K562 (cell line): ENCODE measurements at regions not wholly inside any gene's neighbourhood (a gene's known extent, or its start where the extent isn't known, plus 50 kb on each side); places are given as distances from the start of the nearest gene placed in this dataset.
A peak's percentile ranks its signal among the peaks of the same experiment; 100 is the strongest.

ENCODE experiments used
- ATAC-seq: fragments of 200-7000 bp; cut with Tn5 transposase; 3 replicates; pipeline ENCODE4 v1.9.1; 2020; ENCODE audit warnings: moderate library complexity
- BruUV-seq: library from RNA; stranded (reverse); fragments of 400-500 nt; replicated peaks from 2 replicates; lab custom pipeline; 2021; lab: Mats Ljungman, UMichigan
- CTCF ChIA-PET: fragments of 300-600 bp; formaldehyde crosslinking; extraction: SDS; loops from one replicate; lab custom pipeline; 2021; ENCODE audit warnings: low intra/inter-chr PET ratio; lab: Yijun Ruan, JAX
- POLR2A ChIA-PET: fragments of 300-600, 350-650 bp; sonication (Branson Sonifier 250); formaldehyde crosslinking; extraction: SDS; loops from one replicate; lab custom pipeline; 2021; ENCODE audit warnings: antibody characterized with exemption, inconsistent platforms; lab: Yijun Ruan, JAX
- DNase-seq, 4 experiments: peaks; one replicate each; pipeline versions ENCODE4 v3.0.0 to v3.0.0-alpha.2; 2011 to 2018; ENCODE audit warnings: low spot score in 3 of 4, mixed read lengths in 3 of 4; ENCODE audit errors: extremely low read depth in 1 of 4
- FAIRE-seq: peaks from 2 replicates; lab custom pipeline; 2011; peaks lifted over from hg19 to GRCh38; lab: Jason Lieb, UNC
- H2AFZ ChIP-seq: 2 replicates; pipeline ENCODE4 v1.6.0; 2011; ENCODE audit warnings: low read depth, low read length, control low read depth, inconsistent platforms
- H3K27ac ChIP-seq: fragments of 200-600 bp; 3 replicates; pipeline ENCODE4 v1.8.0; 2011; ENCODE audit warnings: low read depth, mild to moderate bottlenecking, control low read depth, inconsistent platforms, low read length, moderate library complexity, mixed read lengths; ENCODE audit errors: extremely low read depth
- H3K27me3 ChIP-seq, 2 experiments: fragments of 300-600 bp in 1 of 2; 2 replicates in 1 of 2; 3 replicates in 1 of 2; pipeline versions ENCODE4 v1.6.0 to v1.8.0; 2011; ENCODE audit warnings: inconsistent platforms in 2 of 2, low read length in 2 of 2, mild to moderate bottlenecking in 1 of 2, mixed read lengths in 1 of 2, moderate library complexity in 1 of 2; ENCODE audit not compliant: control insufficient read depth in 2 of 2, insufficient read depth in 2 of 2
- H3K36me3 ChIP-seq: fragments of 300-600 bp; 3 replicates; pipeline ENCODE4 v1.8.0; 2011; ENCODE audit warnings: mild to moderate bottlenecking, low read length, inconsistent platforms; ENCODE audit not compliant: control insufficient read depth, insufficient read depth
- H3K4me1 ChIP-seq, 2 experiments: fragments of 200-600 bp in 1 of 2; replicated peaks in 1 of 2; 2 replicates in 1 of 2; 3 replicates in 1 of 2; pipeline versions ENCODE4 v1.5.1 to v1.8.0; 2011; ENCODE audit warnings: inconsistent platforms in 2 of 2, low read length in 2 of 2, mild to moderate bottlenecking in 1 of 2, mixed read lengths in 1 of 2, moderate library complexity in 1 of 2; ENCODE audit not compliant: control insufficient read depth in 2 of 2, insufficient read depth in 2 of 2
- H3K4me2 ChIP-seq: 2 replicates; pipeline ENCODE4 v1.6.1; 2011; ENCODE audit warnings: low read length, control low read depth, inconsistent platforms, mixed read lengths; ENCODE audit not compliant: insufficient read depth
- H3K4me3 ChIP-seq: fragments of 200-600 bp; sonication (generic), shearing (Covaris generic); 2 replicates; pipeline ENCODE4 v1.5.1; 2016; ENCODE audit warnings: control low read depth, inconsistent platforms
- H3K79me2 ChIP-seq: fragments of 200-600 bp; 3 replicates; pipeline ENCODE4 v1.8.0; 2011; ENCODE audit warnings: low read length, inconsistent platforms; ENCODE audit not compliant: control insufficient read depth, insufficient read depth
- H3K9ac ChIP-seq, 2 experiments: 2 replicates each; pipeline versions ENCODE4 v1.6.0 to v1.6.1; 2011; ENCODE audit warnings: low read depth in 2 of 2, low read length in 2 of 2, control low read depth in 1 of 2, inconsistent platforms in 1 of 2, mild to moderate bottlenecking in 1 of 2, mixed read lengths in 1 of 2; ENCODE audit not compliant: insufficient read depth in 1 of 2
- H3K9me1 ChIP-seq: one replicate; pipeline ENCODE4 v1.6.0; 2011; ENCODE audit warnings: inconsistent platforms, mild to moderate bottlenecking, low read length, moderate library complexity; ENCODE audit not compliant: control insufficient read depth, insufficient read depth
- H3K9me3 ChIP-seq: replicated peaks from 2 replicates; pipeline ENCODE4 v1.5.1; 2011; ENCODE audit warnings: low read depth, low read length, inconsistent platforms; ENCODE audit not compliant: control insufficient read depth, insufficient read depth
- H4K20me1 ChIP-seq: replicated peaks from 2 replicates; pipeline ENCODE4 v1.6.1; 2011; ENCODE audit warnings: low read length, inconsistent platforms, mixed read lengths; ENCODE audit not compliant: control insufficient read depth, insufficient read depth
- BDP1 ChIP-seq: IDR thresholded peaks from 3 replicates; pipeline ENCODE4 v1.6.1; 2011; ENCODE audit not compliant: insufficient read length, insufficient read depth
- COPS2 ChIP-seq: fragments of 450-650 bp; conservative IDR thresholded peaks from 2 replicates; pipeline ENCODE4 v1.6.1; 2016; ENCODE audit warnings: mild to moderate bottlenecking, moderate library complexity
- FOSL1 ChIP-seq: fragments of 200-800 bp; sonication (Bioruptor generic); conservative IDR thresholded peaks from 2 replicates; pipeline ENCODE4 v1.6.1; 2016; ENCODE audit warnings: missing genetic modification characterization, missing compliant biosample characterization
- IRF2 ChIP-seq: sonication (generic); formaldehyde crosslinking; IDR thresholded peaks from 2 replicates; pipeline ENCODE4 v1.8.1; 2022; ENCODE audit warnings: mild to moderate bottlenecking, missing genetic modification reagents
- PHF21A ChIP-seq: fragments of 450-650 bp; IDR thresholded peaks from 2 replicates; pipeline ENCODE4 v1.6.1; 2017; ENCODE audit warnings: low read depth, borderline replicate concordance
- PTRF ChIP-seq: fragments of 450-650 bp; IDR thresholded peaks from 2 replicates; pipeline ENCODE4 v1.6.1; 2016; ENCODE audit warnings: mild to moderate bottlenecking, missing genetic modification characterization, missing compliant biosample characterization
- TRIM28 ChIP-seq: fragments of 450-650 bp; IDR thresholded peaks from 2 replicates; pipeline ENCODE4 v1.6.1; 2017
- ZNF699 ChIP-seq: fragments of 250-450 bp; sonication (Bioruptor Pico); IDR thresholded peaks from 2 replicates; pipeline ENCODE4 v1.8.0; 2021; ENCODE audit warnings: mild to moderate bottlenecking, moderate library complexity; ENCODE audit not compliant: insufficient replicate concordance
- WGBS: fragments of 100-300 bp; shearing (Covaris generic); methylation state at CpG from one replicate; pipeline ENCODE4 v1.1.6; 2016; ENCODE audit warnings: low coverage, mixed read lengths; ENCODE audit not compliant: insufficient coverage; ENCODE audit errors: missing lambda C conversion rate; 5-methylcytosine and 5-hydroxymethylcytosine counted together
- in situ Hi-C: fragments of 300-500 bp; cut with MboI; formaldehyde crosslinking; loops from 4 replicates; pipeline ENCODE4 v1.15.0; 2018; ENCODE audit warnings: inconsistent platforms, mixed read lengths
- intact Hi-C: fragments of 100-400 bp; cut with micrococcal nuclease; formaldehyde crosslinking; loops from 2 replicates; pipeline ENCODE4 v1.14.2; 2022
- TF ChIP-seq, protein P1 (sequence below): conservative IDR thresholded peaks from 2 replicates; pipeline ENCODE4 v1.6.1; 2011; ENCODE audit warnings: low read depth, mild to moderate bottlenecking, low read length; ENCODE audit not compliant: control insufficient read depth
- TF ChIP-seq, protein P2 (sequence below), 3 experiments: fragments of 200-800 bp in 1 of 3; sonication (Bioruptor generic) in 1 of 3; sonication (generic) in 1 of 3; formaldehyde crosslinking in 1 of 3; IDR thresholded peaks; 2 replicates each; pipeline versions ENCODE4 v1.6.1 to v1.8.0; 2016 to 2022; ENCODE audit warnings: mild to moderate bottlenecking in 2 of 3, missing compliant biosample characterization in 2 of 3, missing genetic modification characterization in 2 of 3, missing genetic modification reagents in 1 of 3

DNA sequence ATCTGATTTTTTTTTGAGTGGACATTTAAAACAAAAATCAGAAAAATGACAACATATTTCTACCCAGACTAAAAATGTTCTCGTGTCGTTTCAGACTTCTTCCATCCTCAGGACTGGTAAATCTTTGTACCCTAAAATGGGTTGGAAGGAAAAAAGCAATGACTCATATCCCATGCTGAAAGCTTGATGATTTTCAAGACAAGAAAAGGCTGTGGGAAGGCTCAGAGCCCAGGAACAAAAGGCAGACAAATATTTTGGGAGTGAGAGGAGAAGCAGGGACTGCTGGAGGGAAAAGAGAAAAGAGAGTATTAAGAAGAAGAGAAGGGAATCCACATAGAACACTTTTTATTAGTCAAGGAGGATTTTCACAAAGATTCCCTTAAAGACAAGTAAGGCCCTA lies 77.1 kb upstream of the CTAGE1 start:
- Histone ChIP-seq H3K4me3 (no peak overlapping the region), H2AFZ (no peak overlapping the region), H3K9me1 (no peaks in the 10 kb centered on the region), H3K79me2 (no peaks in the 10 kb centered on the region), H3K4me1 (peaks cover 0 to 5% of the 10 kb centered on the region in 2 experiments; a peak in 1 of 5 replicates), H3K27me3 (no peaks in the 10 kb centered on the region), H3K4me2 (no peak overlapping the region), H3K9ac (no peak overlapping the region), H3K36me3 (no peaks in the 10 kb centered on the region), H4K20me1 (no peaks in the 10 kb centered on the region), H3K27ac (no peak overlapping the region), H3K9me3 (no peaks in the 10 kb centered on the region)
- ATAC-seq (no peak), DNase-seq (no peak), FAIRE-seq (no peak)
- no TSS peak for BruUV-seq
- 0% methylated on average over 2 of the region's 2 CpGs for WGBS
- in situ Hi-C loops (no loop called here), intact Hi-C loops (no loop called here)
- ChIA-PET POLR2A (interaction anchor here (0.7 to 3.2 kb wide), 2 partner anchors 8 to 401 kb away, joined by 5 to 8 read pairs; no protein-coding TSS in a partner anchor), CTCF (no interaction called here)
- no peak for TF ChIP-seq ZNF699 (CRISPR knock-in tag)
- TF ChIP-seq FOSL1 (tag) = 0 out of 2 replicates have a peak, but pooled peaks have one; percentile 16

DNA sequence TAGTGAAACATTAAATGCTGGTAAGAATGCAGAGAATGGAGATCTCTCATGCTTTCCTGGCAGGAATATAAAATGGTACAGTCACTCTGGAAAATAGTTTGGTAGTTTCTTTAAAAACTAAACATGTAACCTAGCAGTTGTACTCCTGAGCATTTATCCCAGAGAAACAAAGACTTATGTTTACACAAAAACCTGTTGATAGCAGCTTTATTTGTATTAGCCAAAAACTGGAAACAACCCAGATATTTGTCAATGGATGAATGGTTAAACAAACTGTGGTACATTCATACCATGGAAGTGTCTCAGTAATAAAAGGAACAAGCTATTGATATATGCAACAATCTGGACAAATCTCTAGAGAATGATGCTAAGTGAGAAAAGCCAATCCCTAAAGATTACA lies 81.7 kb upstream of the CTAGE1 start:
- TF ChIP-seq COPS2 = no peak
- TF ChIP-seq BDP1 = no peak
- no peak for TF ChIP-seq IRF2 (CRISPR knock-in tag)
- TF ChIP-seq TRIM28 = no peak
- TF ChIP-seq PHF21A = no peak
- TF ChIP-seq, protein P1, sequence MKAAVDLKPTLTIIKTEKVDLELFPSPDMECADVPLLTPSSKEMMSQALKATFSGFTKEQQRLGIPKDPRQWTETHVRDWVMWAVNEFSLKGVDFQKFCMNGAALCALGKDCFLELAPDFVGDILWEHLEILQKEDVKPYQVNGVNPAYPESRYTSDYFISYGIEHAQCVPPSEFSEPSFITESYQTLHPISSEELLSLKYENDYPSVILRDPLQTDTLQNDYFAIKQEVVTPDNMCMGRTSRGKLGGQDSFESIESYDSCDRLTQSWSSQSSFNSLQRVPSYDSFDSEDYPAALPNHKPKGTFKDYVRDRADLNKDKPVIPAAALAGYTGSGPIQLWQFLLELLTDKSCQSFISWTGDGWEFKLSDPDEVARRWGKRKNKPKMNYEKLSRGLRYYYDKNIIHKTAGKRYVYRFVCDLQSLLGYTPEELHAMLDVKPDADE = no peak
- TF ChIP-seq, protein P2, sequence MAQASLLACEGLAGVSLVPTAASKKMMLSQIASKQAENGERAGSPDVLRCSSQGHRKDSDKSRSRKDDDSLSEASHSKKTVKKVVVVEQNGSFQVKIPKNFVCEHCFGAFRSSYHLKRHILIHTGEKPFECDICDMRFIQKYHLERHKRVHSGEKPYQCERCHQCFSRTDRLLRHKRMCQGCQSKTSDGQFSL (CRISPR knock-in tag; IDR thresholded peaks at IDR 0.05) = no peak
- TF ChIP-seq, protein P2 (tag; IDR thresholded peaks at IDR 0.05) = no peak
- TF ChIP-seq PTRF = no peak
- TF ChIP-seq, all 486 proteins: peak for 0
- in situ Hi-C loops (no loop called here), intact Hi-C loops (no loop called here)
- no peak overlapping the region for H3K27ac ChIP-seq
- no peak for ATAC-seq
- no peak overlapping the region for H3K4me2 ChIP-seq
- no peaks in the 10 kb centered on the region for H3K9me1 ChIP-seq
- H3K79me2 ChIP-seq = no peaks in the 10 kb centered on the region
- no peak overlapping the region for H2AFZ ChIP-seq
- no peak overlapping the region for H3K4me3 ChIP-seq
- no peak for FAIRE-seq
- no peaks in the 10 kb centered on the region for H4K20me1 ChIP-seq
- ChIA-PET POLR2A (interaction anchor here (0.9 to 1.6 kb wide), 2 partner anchors 9 to 32 kb away, joined by 3 to 5 read pairs; no protein-coding TSS in a partner anchor), CTCF (no interaction called here)
- BruUV-seq = no TSS peak
- no peaks in the 10 kb centered on the region for H3K9me3 ChIP-seq
- no peaks in the 10 kb centered on the region for H3K27me3 ChIP-seq
- no peak for DNase-seq
- no peak overlapping the region for H3K9ac ChIP-seq
- no peaks in the 10 kb centered on the region for H3K36me3 ChIP-seq
- 0 out of 5 replicates have a peak, but pooled peaks cover 0 to 6% of the 10 kb centered on the region in 2 experiments for H3K4me1 ChIP-seq
